PC-3 (cell line): ENCODE measurements at regions not wholly inside any gene's neighbourhood (a gene's known extent, or its start where the extent isn't known, plus 50 kb on each side); places are given as distances from the start of the nearest gene placed in this dataset.
"Not testable (repeated sequence)": the region's sequence is repeated elsewhere in the genome, so short reads cannot be mapped to it uniquely, and the experiment has no call there.

ENCODE experiments used
- CTCF ChIP-seq: fragments of 300-600 bp; sonication (generic); conservative IDR thresholded peaks from 2 replicates; pipeline ENCODE4 v1.5.1; 2017; ENCODE audit warnings: antibody characterized with exemption, low read depth, mild to moderate bottlenecking, low read length
- EZH2 ChIP-seq: fragments of 300-600 bp; sonication (generic); IDR thresholded peaks from one replicate; pipeline ENCODE4 v1.6.1; 2017; ENCODE audit warnings: antibody characterized with exemption, mild to moderate bottlenecking, low read length; ENCODE audit not compliant: unreplicated experiment
- EZH2phosphoT487 ChIP-seq: fragments of 300-600 bp; sonication (generic); IDR thresholded peaks from 2 replicates; pipeline ENCODE4 v1.6.1; 2018; ENCODE audit warnings: mild to moderate bottlenecking, antibody characterized with exemption, low read length, borderline replicate concordance

DNA sequence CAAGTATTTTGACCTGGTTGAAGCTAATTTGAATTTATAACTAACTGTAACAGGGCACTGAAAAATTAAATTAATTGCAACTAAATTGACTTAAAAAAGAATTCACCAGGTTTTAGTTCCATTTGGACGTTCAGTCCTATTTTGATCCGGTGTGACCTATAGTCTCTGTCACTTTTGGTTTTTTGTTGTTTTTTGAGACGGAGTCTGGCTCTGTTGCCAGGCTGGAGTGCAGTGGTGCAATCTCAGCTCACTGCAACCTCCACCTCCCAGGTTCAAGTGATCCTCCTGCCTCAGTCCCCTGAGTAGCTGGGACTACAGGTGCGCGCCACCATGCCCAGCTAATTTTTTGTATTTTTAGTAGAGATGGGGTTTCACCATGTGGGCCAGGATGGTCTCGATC, 91.2 kb downstream of the GADD45G start:
- not testable (repeated sequence) for TF ChIP-seq CTCF, EZH2phosphoT487, EZH2
